DND-41 (cell line): ENCODE measurements at regions not wholly inside any gene's neighbourhood (a gene's known extent, or its start where the extent isn't known, plus 50 kb on each side); places are given as distances from the start of the nearest gene placed in this dataset.

Experiments used
- ATAC-seq: fragments of 200-7000 bp; cut with Tn5 transposase; 3 replicates; pipeline ENCODE4 v1.9.1; 2021; ENCODE audit warnings: low read depth; ENCODE audit not compliant: insufficient read depth
- DNase-seq: peaks from one replicate; pipeline ENCODE4 v3.0.0-alpha.2; 2020
- H2AFZ ChIP-seq: 2 replicates; pipeline ENCODE4 v1.6.0; 2012; ENCODE audit warnings: low read depth, low read length
- H3K27ac ChIP-seq: 2 replicates; pipeline ENCODE4 v1.5.1; 2012; ENCODE audit warnings: low read length, inconsistent platforms
- H3K27me3 ChIP-seq: fragments of 200-600 bp; sonication (generic); 2 replicates; pipeline ENCODE4 v1.6.0; 2012; ENCODE audit warnings: low read length, mild to moderate bottlenecking, inconsistent platforms; ENCODE audit not compliant: insufficient read depth, poor library complexity
- H3K36me3 ChIP-seq: 2 replicates; pipeline ENCODE4 v1.5.1; 2012; ENCODE audit warnings: low read length, inconsistent platforms; ENCODE audit not compliant: insufficient read depth
- H3K4me1 ChIP-seq: 2 replicates; pipeline ENCODE4 v1.5.1; 2012; ENCODE audit warnings: mild to moderate bottlenecking, low read length; ENCODE audit not compliant: insufficient read depth
- H3K4me2 ChIP-seq: 2 replicates; pipeline ENCODE4 v1.6.0; 2012; ENCODE audit warnings: mild to moderate bottlenecking, moderate library complexity, low read length, inconsistent platforms; ENCODE audit not compliant: insufficient read depth
- H3K4me3 ChIP-seq, 2 experiments: fragments of 200-600 bp in 1 of 2; shearing (Covaris generic) in 1 of 2; 2 replicates each; pipeline ENCODE4 v1.5.1; 2012 to 2016; ENCODE audit warnings: inconsistent platforms in 2 of 2, low read length in 2 of 2, mild to moderate bottlenecking in 2 of 2, low read depth in 1 of 2, moderate library complexity in 1 of 2
- H3K79me2 ChIP-seq: 2 replicates; pipeline ENCODE4 v1.6.0; 2012; ENCODE audit warnings: low read length, inconsistent platforms; ENCODE audit not compliant: insufficient read depth
- H3K9ac ChIP-seq: 2 replicates; pipeline ENCODE4 v1.6.0; 2012; ENCODE audit warnings: low read depth, mild to moderate bottlenecking, inconsistent platforms, low read length, moderate library complexity
- H3K9me3 ChIP-seq: 2 replicates; pipeline ENCODE4 v1.5.1; 2012; ENCODE audit warnings: low read length, moderate library complexity, mild to moderate bottlenecking, inconsistent platforms; ENCODE audit not compliant: insufficient read depth, severe bottlenecking
- H4K20me1 ChIP-seq: 2 replicates; pipeline ENCODE4 v1.6.0; 2012; ENCODE audit warnings: low read length; ENCODE audit not compliant: insufficient read depth
- EZH2 ChIP-seq: IDR thresholded peaks from 3 replicates; pipeline ENCODE4 v1.6.1; 2012; ENCODE audit warnings: borderline replicate concordance, low read depth, mild to moderate bottlenecking, moderate library complexity, low read length, inconsistent platforms; ENCODE audit not compliant: severe bottlenecking
- TF ChIP-seq, protein P1 (sequence below): IDR thresholded peaks from 2 replicates; pipeline ENCODE4 v1.5.1; 2012; ENCODE audit warnings: borderline replicate concordance, low read length, moderate library complexity, mild to moderate bottlenecking; ENCODE audit not compliant: poor library complexity, severe bottlenecking; ENCODE audit errors: extremely low read depth

DNA sequence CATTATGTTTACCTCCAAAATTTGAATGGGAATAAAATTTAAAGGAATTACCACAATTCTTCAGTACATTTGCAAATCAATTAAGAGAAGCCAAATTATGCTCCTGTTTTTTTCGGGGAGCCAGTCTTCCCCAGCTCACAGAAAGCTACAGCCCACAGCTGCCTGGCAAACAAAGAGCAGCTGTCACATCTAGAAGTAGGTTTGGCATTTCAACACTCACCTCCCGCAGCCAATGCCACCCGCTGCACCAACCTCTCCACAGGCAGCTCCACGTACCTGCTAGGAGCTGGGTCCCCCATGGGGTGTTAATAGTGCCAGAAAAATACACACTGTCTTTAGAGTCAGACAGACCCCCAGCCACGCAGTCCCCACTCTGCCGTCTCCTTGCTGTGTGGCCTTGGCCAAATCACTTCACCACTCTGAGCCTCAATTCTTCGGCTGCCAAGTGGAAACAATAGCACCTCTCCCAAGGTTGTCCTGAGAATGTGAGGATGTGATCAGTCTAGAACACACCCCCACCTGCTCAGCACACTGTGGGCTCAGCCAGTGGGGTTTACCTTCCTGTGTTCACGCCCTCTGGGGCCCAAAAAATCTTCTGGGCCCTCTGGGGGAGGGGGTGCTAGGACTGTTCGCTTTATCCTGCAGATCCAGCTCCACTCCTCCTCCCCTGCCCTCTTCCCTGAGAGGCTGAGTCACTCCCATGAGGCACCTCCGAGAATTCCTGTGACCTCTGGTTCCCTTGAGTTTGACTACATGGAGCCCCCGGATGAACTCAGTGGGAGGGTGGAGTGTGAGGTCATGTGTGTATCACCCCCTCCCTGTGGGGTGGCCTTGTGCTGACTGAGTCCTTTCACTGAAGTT lies 204.3 kb upstream of the GRIK3 start:
- Histone ChIP-seq H3K4me1 (no peaks in the 10 kb centered on the region), H3K79me2 (no peaks in the 10 kb centered on the region), H3K4me2 (no peak overlapping the region), H3K9ac (no peak overlapping the region), H3K27me3 (peaks cover 10% of the 10 kb centered on the region), H4K20me1 (0 out of 2 replicates have a peak, but pooled peaks cover 6% of the 10 kb centered on the region), H3K9me3 (no peaks in the 10 kb centered on the region), H2AFZ (no peak overlapping the region), H3K27ac (no peak overlapping the region), H3K36me3 (no peaks in the 10 kb centered on the region), H3K4me3 (no peak overlapping the region)
- no peak for DNase-seq
- no peak for ATAC-seq
- no peak for TF ChIP-seq EZH2
- TF ChIP-seq, protein P1, sequence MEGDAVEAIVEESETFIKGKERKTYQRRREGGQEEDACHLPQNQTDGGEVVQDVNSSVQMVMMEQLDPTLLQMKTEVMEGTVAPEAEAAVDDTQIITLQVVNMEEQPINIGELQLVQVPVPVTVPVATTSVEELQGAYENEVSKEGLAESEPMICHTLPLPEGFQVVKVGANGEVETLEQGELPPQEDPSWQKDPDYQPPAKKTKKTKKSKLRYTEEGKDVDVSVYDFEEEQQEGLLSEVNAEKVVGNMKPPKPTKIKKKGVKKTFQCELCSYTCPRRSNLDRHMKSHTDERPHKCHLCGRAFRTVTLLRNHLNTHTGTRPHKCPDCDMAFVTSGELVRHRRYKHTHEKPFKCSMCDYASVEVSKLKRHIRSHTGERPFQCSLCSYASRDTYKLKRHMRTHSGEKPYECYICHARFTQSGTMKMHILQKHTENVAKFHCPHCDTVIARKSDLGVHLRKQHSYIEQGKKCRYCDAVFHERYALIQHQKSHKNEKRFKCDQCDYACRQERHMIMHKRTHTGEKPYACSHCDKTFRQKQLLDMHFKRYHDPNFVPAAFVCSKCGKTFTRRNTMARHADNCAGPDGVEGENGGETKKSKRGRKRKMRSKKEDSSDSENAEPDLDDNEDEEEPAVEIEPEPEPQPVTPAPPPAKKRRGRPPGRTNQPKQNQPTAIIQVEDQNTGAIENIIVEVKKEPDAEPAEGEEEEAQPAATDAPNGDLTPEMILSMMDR: no peak

DNA sequence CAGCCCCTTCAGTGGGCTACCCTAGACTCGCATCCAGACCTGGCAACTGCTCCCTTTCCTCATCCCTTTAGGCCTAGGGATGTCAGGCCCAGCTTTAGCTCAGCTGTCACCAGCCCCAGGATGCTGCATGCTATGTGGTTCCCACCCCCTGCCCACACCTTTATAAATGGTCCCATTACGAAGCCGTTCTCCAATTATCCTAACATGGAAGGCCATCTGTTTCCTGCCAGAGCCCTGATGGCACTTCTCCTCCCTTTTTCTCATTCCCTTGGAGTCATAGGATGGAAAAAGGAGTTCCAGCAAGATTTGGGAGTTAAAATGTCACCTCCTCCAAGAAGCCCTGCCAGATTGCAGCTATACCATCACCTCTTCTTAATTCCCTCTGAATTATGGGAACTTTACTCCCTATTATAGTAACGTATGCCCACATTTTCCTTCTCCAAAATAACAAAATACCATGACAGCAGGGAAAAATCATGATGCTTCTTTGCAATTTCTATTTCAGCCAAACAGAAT lies 205.0 kb upstream of the GRIK3 start:
- ATAC-seq (no peak), DNase-seq (no peak)
- H3K9me3 ChIP-seq: no peaks in the 10 kb centered on the region
- no peaks in the 10 kb centered on the region for H3K4me1 ChIP-seq
- no peak overlapping the region for H2AFZ ChIP-seq
- H3K36me3 ChIP-seq: no peaks in the 10 kb centered on the region
- H3K4me2 ChIP-seq: no peak overlapping the region
- no peaks in the 10 kb centered on the region for H3K79me2 ChIP-seq
- TF ChIP-seq, protein P1: no peak
- no peak for TF ChIP-seq EZH2
- H3K4me3 ChIP-seq: no peak overlapping the region
- no peak overlapping the region for H3K9ac ChIP-seq
- peaks cover 10% of the 10 kb centered on the region for H3K27me3 ChIP-seq
- H3K27ac ChIP-seq: no peak overlapping the region
- H4K20me1 ChIP-seq: peaks cover 6% of the 10 kb centered on the region; the same call in 1 of the 2 replicates

DNA sequence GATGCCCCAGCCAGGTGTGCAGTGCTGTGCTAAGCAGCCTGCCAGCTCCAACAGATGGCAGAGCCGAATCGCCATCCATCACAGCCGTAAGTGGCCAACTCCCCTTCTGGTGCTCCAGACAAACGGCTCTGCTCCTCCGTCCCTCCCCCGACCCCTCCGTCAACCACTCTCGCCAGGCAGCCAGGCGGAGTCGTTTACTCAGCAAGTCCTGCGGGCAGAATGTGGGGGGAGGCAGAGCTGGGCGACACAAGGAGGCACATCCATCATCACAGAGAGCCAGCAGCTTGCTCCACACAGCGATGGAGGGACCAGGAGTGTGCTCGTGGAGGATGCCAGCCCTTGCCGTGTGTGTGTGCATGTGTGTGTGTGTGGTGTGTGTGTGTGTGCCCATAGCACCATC lies 206.6 kb upstream of the GRIK3 start:
- H3K27me3 ChIP-seq: peaks cover 10% of the 10 kb centered on the region
- H3K4me1 ChIP-seq: no peaks in the 10 kb centered on the region
- ATAC-seq (no peak), DNase-seq (no peak)
- H3K27ac ChIP-seq: no peak overlapping the region
- no peaks in the 10 kb centered on the region for H3K79me2 ChIP-seq
- TF ChIP-seq, protein P1: no peak
- no peak for TF ChIP-seq EZH2
- H3K9me3 ChIP-seq: no peaks in the 10 kb centered on the region
- peaks cover 6% of the 10 kb centered on the region; the same call in 1 of the 2 replicates for H4K20me1 ChIP-seq
- H3K4me2 ChIP-seq: no peak overlapping the region
- no peak overlapping the region for H3K4me3 ChIP-seq
- no peak overlapping the region for H3K9ac ChIP-seq
- H3K36me3 ChIP-seq: no peaks in the 10 kb centered on the region
- no peak overlapping the region for H2AFZ ChIP-seq
